ENCODE measurements at regions not wholly inside any gene's neighbourhood (a gene's known extent, or its start where the extent isn't known, plus 50 kb on each side); places are given as distances from the start of the nearest gene placed in this dataset.

GRCh38 chr4:67366311-67366861 is 178.9 kb downstream of the CENPC start:
- TF ChIP-seq CTCF (conservative IDR thresholded peaks at IDR 0.05 in 1 of 2, IDR thresholded peaks at IDR 0.05 in 1 of 2; ENCODE audit: low read depth in 1 of 2, low read length in 2 of 2) (no peak), EZH2 (IDR thresholded peaks at IDR 0.05; ENCODE audit: low read length, missing control alignments) (no peak)
